ENCODE measurements at regions not wholly inside any gene's neighbourhood (a gene's known extent, or its start where the extent isn't known, plus 50 kb on each side); places are given as distances from the start of the nearest gene placed in this dataset.

DNA sequence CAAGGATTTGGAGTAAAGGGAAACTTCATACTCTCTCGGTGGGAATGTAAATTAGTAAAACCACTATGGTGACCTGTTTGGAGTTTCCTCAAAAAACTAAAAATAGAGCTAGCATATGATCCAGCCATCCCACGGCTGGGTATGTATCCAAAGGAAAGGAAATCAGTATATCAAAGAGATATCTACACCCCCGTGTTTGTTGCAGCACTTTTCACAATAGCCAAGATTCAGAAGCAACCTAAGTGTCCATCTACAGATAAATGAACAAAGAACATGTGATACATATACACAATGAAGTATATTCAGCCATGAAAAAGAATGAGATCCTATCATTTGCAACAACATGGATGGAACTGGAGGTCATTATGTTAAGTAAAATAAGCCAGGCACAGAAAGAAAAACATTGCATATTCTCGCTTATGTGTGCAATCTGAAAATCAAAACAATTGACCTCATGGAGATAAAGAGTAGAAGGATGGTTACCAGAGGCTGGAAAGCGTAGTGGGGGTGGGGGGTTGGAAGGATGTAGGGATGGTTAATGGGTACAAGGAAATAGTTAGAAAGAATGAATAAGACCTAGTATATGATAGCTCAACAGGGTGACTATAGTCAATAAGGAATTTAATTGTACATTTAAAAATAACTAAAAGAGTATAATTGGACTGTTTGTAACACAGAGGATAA, 468.0 kb downstream of the BCAT1 start:
- Histone ChIP-seq H3K9ac (ENCODE audit: low read length) (no peak overlapping the region), H3K27me3 (ENCODE audit: low read length) (no peaks in the 10 kb centered on the region), H4K20me1 (ENCODE audit: insufficient read depth, low read depth, low read length) (no peaks in the 10 kb centered on the region), H3K4me3 (ENCODE audit: low read length) (no peak overlapping the region), H3K9me2 (replicated peaks; ENCODE audit: insufficient read depth, low read length) (no peaks in the 10 kb centered on the region), H2AFZ (ENCODE audit: low read length) (no peak overlapping the region), H3K9me3 (ENCODE audit: low read length) (no peaks in the 10 kb centered on the region), H3K36me3 (ENCODE audit: insufficient read depth, low read length) (no peaks in the 10 kb centered on the region), H3K79me2 (ENCODE audit: low read length) (no peaks in the 10 kb centered on the region), H3K27ac (ENCODE audit: low read length) (no peak overlapping the region), H3K4me2 (ENCODE audit: low read depth, low read length, poor library complexity, severe bottlenecking) (no peak overlapping the region), H3K4me1 (ENCODE audit: low read length) (no peaks in the 10 kb centered on the region)
- no peak for DNase-seq

GRCh38 chr12:24479131-24479530, 469.8 kb downstream of the BCAT1 start:
- Histone ChIP-seq H3K4me3 (ENCODE audit: low read length) (no peak overlapping the region), H4K20me1 (ENCODE audit: insufficient read depth, low read depth, low read length) (no peaks in the 10 kb centered on the region), H3K4me1 (ENCODE audit: low read length) (no peaks in the 10 kb centered on the region), H3K9ac (ENCODE audit: low read length) (no peak overlapping the region), H3K27ac (ENCODE audit: low read length) (no peak overlapping the region), H3K4me2 (ENCODE audit: low read depth, low read length, poor library complexity, severe bottlenecking) (no peak overlapping the region), H2AFZ (ENCODE audit: low read length) (no peak overlapping the region), H3K9me2 (replicated peaks; ENCODE audit: insufficient read depth, low read length) (no peaks in the 10 kb centered on the region), H3K79me2 (ENCODE audit: low read length) (no peaks in the 10 kb centered on the region), H3K27me3 (ENCODE audit: low read length) (no peaks in the 10 kb centered on the region), H3K36me3 (ENCODE audit: insufficient read depth, low read length) (no peaks in the 10 kb centered on the region), H3K9me3 (ENCODE audit: low read length) (no peaks in the 10 kb centered on the region)
- no peak for DNase-seq

DNA sequence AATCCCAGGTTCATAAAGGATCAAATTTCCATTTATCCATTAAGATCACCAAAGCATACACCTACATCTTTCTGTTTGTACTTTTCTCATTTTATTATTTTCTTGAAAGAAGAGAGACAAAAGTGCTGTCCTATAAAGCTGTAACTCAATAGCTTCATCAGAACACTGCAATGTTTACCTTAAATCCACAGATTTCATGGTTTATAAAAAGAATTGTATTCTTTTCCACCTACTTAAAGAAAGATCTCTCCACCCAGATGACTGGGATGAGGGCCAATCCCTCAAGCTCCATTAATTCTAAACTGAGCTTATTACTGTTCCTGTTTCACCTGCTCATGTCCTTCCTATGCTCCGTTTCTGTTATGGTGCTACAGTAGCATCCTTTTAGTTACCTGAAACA, 470.6 kb downstream of the BCAT1 start:
- H3K4me1 ChIP-seq (ENCODE audit: low read length): no peaks in the 10 kb centered on the region
- no peak overlapping the region for H2AFZ ChIP-seq (ENCODE audit: low read length)
- H3K4me2 ChIP-seq (ENCODE audit: low read depth, low read length, poor library complexity, severe bottlenecking): no peak overlapping the region
- DNase-seq: no peak
- H3K27me3 ChIP-seq (ENCODE audit: low read length): no peaks in the 10 kb centered on the region
- H3K27ac ChIP-seq (ENCODE audit: low read length): no peak overlapping the region
- H3K9ac ChIP-seq (ENCODE audit: low read length): no peak overlapping the region
- H3K79me2 ChIP-seq (ENCODE audit: low read length): no peaks in the 10 kb centered on the region
- H3K9me2 ChIP-seq (replicated peaks; ENCODE audit: insufficient read depth, low read length): no peaks in the 10 kb centered on the region
- H4K20me1 ChIP-seq (ENCODE audit: insufficient read depth, low read depth, low read length): no peaks in the 10 kb centered on the region
- H3K36me3 ChIP-seq (ENCODE audit: insufficient read depth, low read length): no peaks in the 10 kb centered on the region
- no peak overlapping the region for H3K4me3 ChIP-seq (ENCODE audit: low read length)
- H3K9me3 ChIP-seq (ENCODE audit: low read length): no peaks in the 10 kb centered on the region

GRCh38 chr12:24476310-24476709, 472.6 kb downstream of the BCAT1 start:
- H3K4me3 ChIP-seq (ENCODE audit: low read length): no peak overlapping the region
- no peaks in the 10 kb centered on the region for H3K27me3 ChIP-seq (ENCODE audit: low read length)
- no peaks in the 10 kb centered on the region for H3K4me1 ChIP-seq (ENCODE audit: low read length)
- no peaks in the 10 kb centered on the region for H3K9me2 ChIP-seq (replicated peaks; ENCODE audit: insufficient read depth, low read length)
- no peak for DNase-seq
- no peaks in the 10 kb centered on the region for H3K36me3 ChIP-seq (ENCODE audit: insufficient read depth, low read length)
- H3K4me2 ChIP-seq (ENCODE audit: low read depth, low read length, poor library complexity, severe bottlenecking): no peak overlapping the region
- no peaks in the 10 kb centered on the region for H4K20me1 ChIP-seq (ENCODE audit: insufficient read depth, low read depth, low read length)
- H3K9ac ChIP-seq (ENCODE audit: low read length): no peak overlapping the region
- H3K79me2 ChIP-seq (ENCODE audit: low read length): no peaks in the 10 kb centered on the region
- no peaks in the 10 kb centered on the region for H3K9me3 ChIP-seq (ENCODE audit: low read length)
- no peak overlapping the region for H2AFZ ChIP-seq (ENCODE audit: low read length)
- H3K27ac ChIP-seq (ENCODE audit: low read length): no peak overlapping the region

- Histone ChIP-seq H3K4me1 (ENCODE audit: low read length) (no peaks in the 10 kb centered on the region), H2AFZ (ENCODE audit: low read length) (no peak overlapping the region), H3K27me3 (ENCODE audit: low read length) (no peaks in the 10 kb centered on the region), H3K9ac (ENCODE audit: low read length) (no peak overlapping the region), H3K27ac (ENCODE audit: low read length) (no peak overlapping the region), H3K4me3 (ENCODE audit: low read length) (no peak overlapping the region), H3K4me2 (ENCODE audit: low read depth, low read length, poor library complexity, severe bottlenecking) (no peak overlapping the region), H3K9me2 (replicated peaks; ENCODE audit: insufficient read depth, low read length) (no peaks in the 10 kb centered on the region), H3K9me3 (ENCODE audit: low read length) (no peaks in the 10 kb centered on the region), H3K36me3 (ENCODE audit: insufficient read depth, low read length) (no peaks in the 10 kb centered on the region), H3K79me2 (ENCODE audit: low read length) (no peaks in the 10 kb centered on the region), H4K20me1 (ENCODE audit: insufficient read depth, low read depth, low read length) (no peaks in the 10 kb centered on the region)
- DNase-seq: no peak
Measured at GRCh38 chr12:24475337-24475736, 473.6 kb downstream of the BCAT1 start.

DNA sequence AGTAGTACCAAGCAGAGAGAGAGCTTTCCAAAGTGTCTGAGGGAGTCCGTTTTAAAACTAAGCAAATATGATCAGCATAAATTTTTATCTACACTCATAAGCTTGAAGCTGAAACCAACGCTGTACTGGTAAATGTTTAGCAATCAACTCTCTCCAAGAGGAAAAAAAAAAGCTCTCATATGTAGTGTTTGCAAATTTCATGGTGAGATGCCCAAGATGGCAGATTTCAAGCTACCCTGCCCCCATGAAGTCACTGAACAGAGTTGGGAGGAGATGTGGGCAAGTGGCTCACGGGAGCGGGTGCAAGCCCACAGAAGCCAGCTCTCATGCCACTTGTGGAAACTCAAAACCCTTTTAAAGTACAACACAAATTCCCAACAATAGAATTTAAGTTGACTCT, 475.8 kb downstream of the BCAT1 start:
- no peak overlapping the region for H3K9ac ChIP-seq (ENCODE audit: low read length)
- no peak overlapping the region for H2AFZ ChIP-seq (ENCODE audit: low read length)
- no peak for DNase-seq
- H3K27ac ChIP-seq (ENCODE audit: low read length): no peak overlapping the region
- H4K20me1 ChIP-seq (ENCODE audit: insufficient read depth, low read depth, low read length): no peaks in the 10 kb centered on the region
- H3K4me2 ChIP-seq (ENCODE audit: low read depth, low read length, poor library complexity, severe bottlenecking): no peak overlapping the region
- H3K27me3 ChIP-seq (ENCODE audit: low read length): no peaks in the 10 kb centered on the region
- H3K36me3 ChIP-seq (ENCODE audit: insufficient read depth, low read length): no peaks in the 10 kb centered on the region
- no peaks in the 10 kb centered on the region for H3K9me3 ChIP-seq (ENCODE audit: low read length)
- no peaks in the 10 kb centered on the region for H3K79me2 ChIP-seq (ENCODE audit: low read length)
- H3K4me1 ChIP-seq (ENCODE audit: low read length): no peaks in the 10 kb centered on the region
- H3K9me2 ChIP-seq (replicated peaks; ENCODE audit: insufficient read depth, low read length): no peaks in the 10 kb centered on the region
- H3K4me3 ChIP-seq (ENCODE audit: low read length): no peak overlapping the region

GRCh38 chr12:24470050-24470449, 478.9 kb downstream of the BCAT1 start:
- no peak overlapping the region for H2AFZ ChIP-seq (ENCODE audit: low read length)
- no peaks in the 10 kb centered on the region for H3K79me2 ChIP-seq (ENCODE audit: low read length)
- no peaks in the 10 kb centered on the region for H3K4me1 ChIP-seq (ENCODE audit: low read length)
- no peak overlapping the region for H3K9ac ChIP-seq (ENCODE audit: low read length)
- H3K9me3 ChIP-seq (ENCODE audit: low read length): no peaks in the 10 kb centered on the region
- DNase-seq: no peak
- H4K20me1 ChIP-seq (ENCODE audit: insufficient read depth, low read depth, low read length): no peaks in the 10 kb centered on the region
- H3K36me3 ChIP-seq (ENCODE audit: insufficient read depth, low read length): no peaks in the 10 kb centered on the region
- H3K9me2 ChIP-seq (replicated peaks; ENCODE audit: insufficient read depth, low read length): no peaks in the 10 kb centered on the region
- H3K4me2 ChIP-seq (ENCODE audit: low read depth, low read length, poor library complexity, severe bottlenecking): no peak overlapping the region
- no peaks in the 10 kb centered on the region for H3K27me3 ChIP-seq (ENCODE audit: low read length)
- no peak overlapping the region for H3K27ac ChIP-seq (ENCODE audit: low read length)
- no peak overlapping the region for H3K4me3 ChIP-seq (ENCODE audit: low read length)

DNA sequence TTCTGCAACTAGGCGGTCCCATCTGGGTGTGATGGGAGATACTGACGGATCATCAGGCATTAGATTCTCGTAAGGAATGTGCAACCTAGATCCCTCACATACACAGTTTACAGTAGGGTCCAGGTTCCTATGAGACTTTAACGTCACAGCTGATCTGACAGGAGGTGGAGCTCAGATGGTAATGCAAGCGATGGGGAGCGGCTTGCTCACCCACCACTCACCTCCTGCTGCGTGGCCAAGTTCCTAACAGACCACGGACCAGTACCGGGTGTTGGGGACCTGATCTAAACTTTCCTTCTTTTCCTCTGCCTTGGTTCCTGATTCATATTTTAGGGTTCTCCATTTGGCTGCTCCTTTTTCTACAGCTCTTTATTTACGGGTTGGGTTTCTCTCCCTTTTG, 479.8 kb downstream of the BCAT1 start:
- Histone ChIP-seq H2AFZ (ENCODE audit: low read length) (no peak overlapping the region), H3K4me3 (ENCODE audit: low read length) (no peak overlapping the region), H3K27ac (ENCODE audit: low read length) (no peak overlapping the region), H3K79me2 (ENCODE audit: low read length) (no peaks in the 10 kb centered on the region), H4K20me1 (ENCODE audit: insufficient read depth, low read depth, low read length) (no peaks in the 10 kb centered on the region), H3K4me2 (ENCODE audit: low read depth, low read length, poor library complexity, severe bottlenecking) (no peak overlapping the region), H3K9me3 (ENCODE audit: low read length) (no peaks in the 10 kb centered on the region), H3K9me2 (replicated peaks; ENCODE audit: insufficient read depth, low read length) (no peaks in the 10 kb centered on the region), H3K36me3 (ENCODE audit: insufficient read depth, low read length) (no peaks in the 10 kb centered on the region), H3K9ac (ENCODE audit: low read length) (no peak overlapping the region), H3K27me3 (ENCODE audit: low read length) (no peaks in the 10 kb centered on the region), H3K4me1 (ENCODE audit: low read length) (no peaks in the 10 kb centered on the region)
- no peak for DNase-seq

DNA sequence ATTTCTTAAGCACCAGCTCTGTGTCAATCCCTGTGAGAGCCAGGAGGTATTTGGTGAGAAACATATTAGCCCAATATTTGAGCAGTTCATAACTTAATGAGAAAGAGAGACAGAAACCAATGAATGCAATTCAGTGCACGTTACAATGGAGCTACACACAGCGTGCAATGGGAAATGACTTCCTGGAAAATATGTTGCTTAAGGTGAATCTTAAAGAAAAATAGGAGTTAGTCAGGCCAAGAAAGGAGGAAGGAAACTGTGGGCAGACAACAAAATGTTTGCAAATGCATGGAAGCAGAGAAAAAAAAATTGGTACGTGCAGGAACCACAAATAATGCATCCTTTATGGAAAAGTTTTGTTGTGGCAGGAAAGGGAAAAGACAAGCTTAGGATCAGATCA, 481.7 kb downstream of the BCAT1 start:
- Histone ChIP-seq H3K9ac (ENCODE audit: low read length) (no peak overlapping the region), H3K9me3 (ENCODE audit: low read length) (no peaks in the 10 kb centered on the region), H3K9me2 (replicated peaks; ENCODE audit: insufficient read depth, low read length) (no peaks in the 10 kb centered on the region), H3K27ac (ENCODE audit: low read length) (no peak overlapping the region), H3K27me3 (ENCODE audit: low read length) (no peaks in the 10 kb centered on the region), H3K4me2 (ENCODE audit: low read depth, low read length, poor library complexity, severe bottlenecking) (no peak overlapping the region), H3K4me1 (ENCODE audit: low read length) (no peaks in the 10 kb centered on the region), H4K20me1 (ENCODE audit: insufficient read depth, low read depth, low read length) (no peaks in the 10 kb centered on the region), H2AFZ (ENCODE audit: low read length) (no peak overlapping the region), H3K79me2 (ENCODE audit: low read length) (no peaks in the 10 kb centered on the region), H3K4me3 (ENCODE audit: low read length) (no peak overlapping the region), H3K36me3 (ENCODE audit: insufficient read depth, low read length) (no peaks in the 10 kb centered on the region)
- DNase-seq: no peak
